GM06990 (cell line): ENCODE measurements at regions not wholly inside any gene's neighbourhood (a gene's known extent, or its start where the extent isn't known, plus 50 kb on each side); places are given as distances from the start of the nearest gene placed in this dataset.

Source experiments
- DNase-seq: peaks from one replicate; pipeline ENCODE4 v3.0.0-alpha.2; 2011; ENCODE audit not compliant: insufficient read length; ENCODE audit errors: extremely low read depth
- H3K27me3 ChIP-seq: replicated peaks from 2 replicates; pipeline ENCODE4 v1.6.0; 2011; ENCODE audit warnings: low read length; ENCODE audit not compliant: control insufficient read depth, insufficient read depth
- H3K36me3 ChIP-seq: 2 replicates; pipeline ENCODE4 v1.5.1; 2011; ENCODE audit warnings: low read length; ENCODE audit not compliant: control insufficient read depth, insufficient read depth
- H3K4me3 ChIP-seq: replicated peaks from 2 replicates; pipeline ENCODE4 v1.5.1; 2011; ENCODE audit warnings: low read depth, mild to moderate bottlenecking, control low read depth, low read length
- CTCF ChIP-seq: IDR thresholded peaks from 2 replicates; pipeline ENCODE4 v1.5.1; 2011; ENCODE audit warnings: low read length, control low read depth, mild to moderate bottlenecking, inconsistent platforms; ENCODE audit not compliant: insufficient read depth, poor library complexity, severe bottlenecking

GRCh38 chr4:173675446-173675845, 145.4 kb upstream of the HAND2 start:
- Histone ChIP-seq H3K27me3 (no peaks in the 10 kb centered on the region; the same call in 1 of the 2 replicates), H3K36me3 (no peaks in the 10 kb centered on the region), H3K4me3 (no peak overlapping the region)
- DNase-seq: no peak
- TF ChIP-seq CTCF: no peak

DNA sequence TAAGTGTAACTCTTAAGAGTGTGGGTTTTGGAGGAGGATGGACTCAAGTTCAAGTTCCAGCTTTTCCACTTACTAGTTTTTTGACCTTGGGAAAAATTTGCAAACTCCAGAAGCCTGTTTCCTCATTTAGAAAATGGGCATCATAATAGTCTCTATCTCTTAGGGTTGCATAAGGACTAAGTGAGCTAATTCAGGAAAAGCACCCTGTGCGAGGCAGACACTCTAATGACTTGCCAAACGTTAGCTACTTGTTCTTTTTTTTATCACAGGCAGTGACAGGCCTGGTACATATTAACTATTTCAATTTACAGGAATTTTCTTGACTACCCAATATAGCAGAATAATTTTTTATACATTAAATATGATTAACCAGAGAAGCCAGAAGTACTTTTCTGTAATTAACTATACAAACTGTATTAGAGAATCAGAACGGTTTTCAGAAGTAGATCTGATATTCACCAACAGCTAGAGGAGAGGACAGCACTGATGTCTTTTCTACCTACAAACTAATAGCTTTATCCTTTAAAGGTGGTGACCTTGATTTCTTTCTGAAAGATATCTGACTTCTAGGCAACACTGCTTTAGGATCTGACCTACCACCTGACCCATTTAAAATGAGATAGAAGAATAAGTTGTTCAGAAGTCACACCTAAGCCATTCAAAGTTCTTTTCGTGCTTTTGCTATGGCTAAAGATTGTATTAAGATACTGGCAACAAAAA, 139.6 kb upstream of the HAND2 start:
- Histone ChIP-seq H3K36me3 (no peaks in the 10 kb centered on the region), H3K27me3 (no peaks in the 10 kb centered on the region), H3K4me3 (no peak overlapping the region)
- TF ChIP-seq CTCF: no peak
- no peak for DNase-seq

DNA sequence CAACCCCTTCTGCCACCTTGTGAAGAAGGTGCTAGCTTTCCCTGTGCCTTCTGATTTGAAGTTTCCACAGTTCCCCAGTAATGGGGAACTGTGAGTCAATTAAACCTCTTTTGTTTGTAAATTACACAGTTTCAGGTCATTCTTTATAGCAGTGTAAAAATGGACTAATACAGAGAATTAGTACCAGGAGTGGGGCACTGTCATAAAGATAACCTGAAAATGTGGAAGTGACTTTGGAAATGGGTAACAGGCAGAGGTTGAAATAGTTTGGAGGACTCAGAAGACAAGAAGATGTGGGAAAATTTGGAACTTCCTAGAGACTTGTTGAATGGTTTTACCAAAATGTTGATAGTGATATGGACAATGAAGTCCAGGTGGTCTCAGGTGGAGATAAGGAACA, 131.0 kb upstream of the HAND2 start:
- H3K27me3 ChIP-seq: no peaks in the 10 kb centered on the region
- H3K4me3 ChIP-seq: no peak overlapping the region
- H3K36me3 ChIP-seq: no peaks in the 10 kb centered on the region
- TF ChIP-seq CTCF: no peak
- no peak for DNase-seq

GRCh38 chr4:173656898-173657297, 126.9 kb upstream of the HAND2 start:
- TF ChIP-seq CTCF: no peak
- H3K36me3 ChIP-seq: no peaks in the 10 kb centered on the region
- no peaks in the 10 kb centered on the region for H3K27me3 ChIP-seq
- H3K4me3 ChIP-seq: no peak overlapping the region
- DNase-seq: no peak

DNA sequence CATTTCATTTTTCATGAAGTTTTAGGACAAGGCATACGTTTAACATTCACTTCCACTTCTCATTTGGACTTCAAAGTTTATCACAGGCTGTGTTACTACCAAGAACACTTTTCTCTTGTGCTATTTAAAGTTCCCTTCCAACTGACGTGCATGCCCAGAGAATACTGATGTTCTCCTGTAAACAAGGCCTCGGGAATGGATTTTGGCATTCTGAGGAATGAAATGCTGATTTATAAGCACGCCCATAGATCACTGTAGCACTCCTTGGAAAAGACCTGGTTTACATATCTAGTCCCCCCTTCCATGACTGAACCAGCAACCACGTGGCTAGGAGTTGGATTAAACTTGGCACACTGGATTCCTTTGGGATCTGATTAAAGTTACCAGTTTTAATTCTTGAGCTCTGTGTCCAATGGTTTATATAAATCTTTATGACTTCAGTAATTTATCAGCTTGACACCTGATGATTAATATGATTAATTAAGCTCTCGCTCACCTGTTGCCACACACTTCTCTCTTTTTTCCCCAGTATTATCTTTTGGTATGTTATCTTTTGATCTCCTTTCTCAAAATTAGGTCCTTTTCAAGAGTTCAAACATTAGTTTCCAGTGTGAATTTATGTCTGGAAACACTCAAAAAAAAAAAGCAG, 122.4 kb upstream of the HAND2 start:
- no peak for TF ChIP-seq CTCF
- no peak for DNase-seq

More for the DNA sequence above, 122.4 kb upstream of the HAND2 start:
- H3K4me3 ChIP-seq: no peak overlapping the region
- H3K36me3 ChIP-seq: no peaks in the 10 kb centered on the region
- H3K27me3 ChIP-seq: no peaks in the 10 kb centered on the region
